H9 (cell line): ENCODE measurements at regions not wholly inside any gene's neighbourhood (a gene's known extent, or its start where the extent isn't known, plus 50 kb on each side); places are given as distances from the start of the nearest gene placed in this dataset.

Source experiments
- DNase-seq: peaks from one replicate; pipeline ENCODE4 v3.0.0-alpha.2; 2017
- H2AFZ ChIP-seq: one replicate; pipeline ENCODE4 v1.6.1; 2013; ENCODE audit warnings: mild to moderate bottlenecking, low read length, control low read depth, moderate library complexity
- H2AK5ac ChIP-seq: 2 replicates; pipeline ENCODE4 v1.6.1; 2013; ENCODE audit warnings: low read length, control low read depth, mixed read lengths; ENCODE audit not compliant: insufficient read length
- H2BK120ac ChIP-seq: one replicate; pipeline ENCODE4 v1.6.1; 2013; ENCODE audit warnings: low read depth, mild to moderate bottlenecking, low read length, control low read depth, inconsistent platforms; ENCODE audit not compliant: poor library complexity, severe bottlenecking
- H2BK12ac ChIP-seq: 2 replicates; pipeline ENCODE4 v1.6.1; 2013; ENCODE audit warnings: low read length, control low read depth, mixed read lengths, low read depth; ENCODE audit not compliant: insufficient read length
- H2BK15ac ChIP-seq: 2 replicates; pipeline ENCODE4 v1.6.1; 2013; ENCODE audit warnings: low read depth, low read length, control low read depth
- H2BK20ac ChIP-seq: one replicate; pipeline ENCODE4 v1.6.1; 2013; ENCODE audit warnings: low read depth, mild to moderate bottlenecking, low read length, control low read depth, inconsistent platforms; ENCODE audit not compliant: poor library complexity, severe bottlenecking
- H2BK5ac ChIP-seq: 2 replicates; pipeline ENCODE4 v1.6.1; 2013; ENCODE audit warnings: low read length, control low read depth, mixed read lengths; ENCODE audit not compliant: insufficient read length
- H3K14ac ChIP-seq: 2 replicates; pipeline ENCODE4 v1.6.1; 2013; ENCODE audit warnings: low read length, control low read depth; ENCODE audit not compliant: insufficient read depth
- H3K18ac ChIP-seq: 2 replicates; pipeline ENCODE4 v1.6.1; 2013; ENCODE audit warnings: low read depth, mild to moderate bottlenecking, mixed read lengths, low read length, control low read depth; ENCODE audit not compliant: insufficient read length
- H3K23ac ChIP-seq: 2 replicates; pipeline ENCODE4 v1.6.1; 2013; ENCODE audit warnings: low read length, control low read depth, mixed read lengths, low read depth; ENCODE audit not compliant: insufficient read length
- H3K23me2 ChIP-seq: 2 replicates; pipeline ENCODE4 v1.6.1; 2013; ENCODE audit warnings: low read depth, mild to moderate bottlenecking, mixed read lengths, low read length, control low read depth; ENCODE audit not compliant: insufficient read length, poor library complexity, severe bottlenecking
- H3K27ac ChIP-seq: 2 replicates; pipeline ENCODE4 v1.5.1; 2013; ENCODE audit warnings: low read length, control low read depth, mixed read lengths, low read depth; ENCODE audit not compliant: insufficient read length
- H3K27me3 ChIP-seq: 2 replicates; pipeline ENCODE4 v1.6.1; 2013; ENCODE audit warnings: low read length, control low read depth, inconsistent platforms; ENCODE audit not compliant: insufficient read depth
- H3K4ac ChIP-seq: 2 replicates; pipeline ENCODE4 v1.6.1; 2013; ENCODE audit warnings: low read depth, mild to moderate bottlenecking, control low read depth, inconsistent platforms, low read length, moderate library complexity
- H3K4me1 ChIP-seq: 2 replicates; pipeline ENCODE4 v1.6.1; 2013; ENCODE audit warnings: low read length, control low read depth, inconsistent platforms; ENCODE audit not compliant: insufficient read depth
- H3K4me2 ChIP-seq: 2 replicates; pipeline ENCODE4 v1.6.1; 2013; ENCODE audit warnings: low read length, control low read depth, mixed read lengths; ENCODE audit not compliant: insufficient read length, insufficient read depth
- H3K56ac ChIP-seq: 2 replicates; pipeline ENCODE4 v1.6.1; 2013; ENCODE audit warnings: low read depth, mild to moderate bottlenecking, mixed read lengths, low read length, control low read depth; ENCODE audit not compliant: insufficient read length
- H3K79me1 ChIP-seq: 2 replicates; pipeline ENCODE4 v1.6.1; 2013; ENCODE audit warnings: low read depth, mild to moderate bottlenecking, moderate library complexity, low read length, control low read depth, inconsistent platforms; ENCODE audit not compliant: insufficient read depth, poor library complexity, severe bottlenecking
- H3K79me2 ChIP-seq: 2 replicates; pipeline ENCODE4 v1.6.1; 2013; ENCODE audit warnings: low read length, control low read depth, inconsistent platforms; ENCODE audit not compliant: insufficient read depth
- H3K9ac ChIP-seq: 2 replicates; pipeline ENCODE4 v1.6.1; 2013; ENCODE audit warnings: low read length, control low read depth, mixed read lengths; ENCODE audit not compliant: insufficient read length; ENCODE audit errors: extremely low read depth
- H3K9me3 ChIP-seq: one replicate; pipeline ENCODE4 v1.6.1; 2013; ENCODE audit warnings: low read depth, low read length, inconsistent platforms; ENCODE audit not compliant: control insufficient read depth
- H3T11ph ChIP-seq: one replicate; pipeline ENCODE4 v1.6.1; 2013; ENCODE audit warnings: mild to moderate bottlenecking, low read length, control low read depth, inconsistent platforms
- H4K20me1 ChIP-seq: one replicate; pipeline ENCODE4 v1.6.1; 2013; ENCODE audit not compliant: control insufficient read depth, insufficient read length, insufficient read depth
- H4K5ac ChIP-seq: 2 replicates; pipeline ENCODE4 v1.6.1; 2013; ENCODE audit warnings: low read depth, mild to moderate bottlenecking, mixed read lengths, low read length, control low read depth; ENCODE audit not compliant: insufficient read length
- H4K8ac ChIP-seq: replicated peaks from 2 replicates; pipeline ENCODE4 v1.6.1; 2013; ENCODE audit warnings: low read length, control low read depth, mixed read lengths, low read depth; ENCODE audit not compliant: insufficient read length
- H4K91ac ChIP-seq: 2 replicates; pipeline ENCODE4 v1.6.1; 2013; ENCODE audit warnings: low read depth, mild to moderate bottlenecking, moderate library complexity, mixed read lengths, low read length, control low read depth; ENCODE audit not compliant: insufficient read length
- H3K27ac Mint-ChIP-seq, 3 experiments: 2 replicates in 2 of 3; 3 replicates in 1 of 3; pipeline ENCODE4 v1.8.0; 2020 to 2021; ENCODE audit warnings: mixed read lengths in 3 of 3, mild to moderate bottlenecking in 1 of 3, moderate library complexity in 1 of 3
- H3K27me3 Mint-ChIP-seq: 2 replicates; pipeline ENCODE4 v1.8.0; 2021; ENCODE audit warnings: low read depth, mild to moderate bottlenecking, moderate library complexity, mixed read lengths
- H3K36me3 Mint-ChIP-seq, 3 experiments: 2 replicates in 2 of 3; 3 replicates in 1 of 3; pipeline ENCODE4 v1.8.0; 2020 to 2021; ENCODE audit warnings: low read depth in 3 of 3, mixed read lengths in 3 of 3; ENCODE audit not compliant: insufficient read depth in 1 of 3
- H3K4me1 Mint-ChIP-seq, 2 experiments: 2 replicates each; pipeline ENCODE4 v1.8.0; 2020; ENCODE audit warnings: mixed read lengths in 2 of 2
- H3K4me3 Mint-ChIP-seq, 2 experiments: 2 replicates in 1 of 2; 3 replicates in 1 of 2; pipeline ENCODE4 v1.8.0; 2020 to 2021; ENCODE audit warnings: mild to moderate bottlenecking in 2 of 2, mixed read lengths in 2 of 2, moderate library complexity in 1 of 2
- H3K9me3 Mint-ChIP-seq, 2 experiments: 2 replicates in 1 of 2; 3 replicates in 1 of 2; pipeline ENCODE4 v1.8.0; 2020; ENCODE audit warnings: mild to moderate bottlenecking in 2 of 2, mixed read lengths in 2 of 2, moderate library complexity in 1 of 2
- CTCF ChIP-seq: fragments of 200-600 bp; sonication (generic); conservative IDR thresholded peaks from 3 replicates; pipeline ENCODE4 v1.8.0; 2021; ENCODE audit warnings: antibody characterized with exemption, mild to moderate bottlenecking
- WGBS: extraction: QIAGEN DNeasy Blood & Tissue Kit; methylation state at CpG from one replicate; pipeline ENCODE4 v1.1.7; 2013; ENCODE audit warnings: missing lambda C conversion rate, low lambda C conversion rate, mixed read lengths; ENCODE audit not compliant: insufficient read length; ENCODE audit errors: extremely low coverage; 5-methylcytosine and 5-hydroxymethylcytosine counted together

- Histone ChIP-seq H4K8ac (no peak overlapping the region), H3K79me2 (no peaks in the 10 kb centered on the region), H3K18ac (no peak overlapping the region), H3K9ac (no peak overlapping the region), H3K79me1 (no peaks in the 10 kb centered on the region), H2AK5ac (no peak overlapping the region), H3K4me1 (no peaks in the 10 kb centered on the region), H4K5ac (no peak overlapping the region), H4K91ac (no peak overlapping the region), H2BK12ac (no peak overlapping the region), H3K23me2 (no peaks in the 10 kb centered on the region), H3K9me3 (no peaks in the 10 kb centered on the region), H3K14ac (no peak overlapping the region), H3K27ac (no peak overlapping the region), H3T11ph (no peak overlapping the region), H2BK120ac (no peak overlapping the region), H4K20me1 (no peaks in the 10 kb centered on the region), H3K4me2 (no peak overlapping the region), H2BK5ac (no peak overlapping the region), H2AFZ (no peak overlapping the region), H3K56ac (no peak overlapping the region), H3K27me3 (no peaks in the 10 kb centered on the region), H3K23ac (no peak overlapping the region), H2BK15ac (no peak overlapping the region), H2BK20ac (no peak overlapping the region), H3K4ac (no peak overlapping the region)
- no peak for TF ChIP-seq CTCF
- peaks cover 12 to 18% of the 10 kb centered on the region in 2 experiments for H3K4me1 Mint-ChIP-seq
- WGBS, result no CpG with 5 or more reads among the region's 3 CpGs
- no peaks in the 10 kb centered on the region for H3K27me3 Mint-ChIP-seq
- H3K36me3 Mint-ChIP-seq, result no peaks in the 10 kb centered on the region
- H3K9me3 Mint-ChIP-seq, result no peaks in the 10 kb centered on the region
- no peak for DNase-seq
- H3K4me3 Mint-ChIP-seq, result no peak overlapping the region
- H3K27ac Mint-ChIP-seq, result no peak overlapping the region; a peak in 1 of 7 replicates
Observed at GRCh38 chr18:41842886-41843285, 112.1 kb upstream of the PIK3C3 start.
